ENCODE measurements at regions not wholly inside any gene's neighbourhood (a gene's known extent, or its start where the extent isn't known, plus 50 kb on each side); places are given as distances from the start of the nearest gene placed in this dataset.

GRCh38 chr5:96529559-96529958 lies 96.5 kb upstream of the PCSK1 start:
- TF ChIP-seq POLR2A (IDR thresholded peaks at IDR 0.05) (no peak), EP300 (IDR thresholded peaks at IDR 0.05) (no peak)
- TF ChIP-seq, protein P1, sequence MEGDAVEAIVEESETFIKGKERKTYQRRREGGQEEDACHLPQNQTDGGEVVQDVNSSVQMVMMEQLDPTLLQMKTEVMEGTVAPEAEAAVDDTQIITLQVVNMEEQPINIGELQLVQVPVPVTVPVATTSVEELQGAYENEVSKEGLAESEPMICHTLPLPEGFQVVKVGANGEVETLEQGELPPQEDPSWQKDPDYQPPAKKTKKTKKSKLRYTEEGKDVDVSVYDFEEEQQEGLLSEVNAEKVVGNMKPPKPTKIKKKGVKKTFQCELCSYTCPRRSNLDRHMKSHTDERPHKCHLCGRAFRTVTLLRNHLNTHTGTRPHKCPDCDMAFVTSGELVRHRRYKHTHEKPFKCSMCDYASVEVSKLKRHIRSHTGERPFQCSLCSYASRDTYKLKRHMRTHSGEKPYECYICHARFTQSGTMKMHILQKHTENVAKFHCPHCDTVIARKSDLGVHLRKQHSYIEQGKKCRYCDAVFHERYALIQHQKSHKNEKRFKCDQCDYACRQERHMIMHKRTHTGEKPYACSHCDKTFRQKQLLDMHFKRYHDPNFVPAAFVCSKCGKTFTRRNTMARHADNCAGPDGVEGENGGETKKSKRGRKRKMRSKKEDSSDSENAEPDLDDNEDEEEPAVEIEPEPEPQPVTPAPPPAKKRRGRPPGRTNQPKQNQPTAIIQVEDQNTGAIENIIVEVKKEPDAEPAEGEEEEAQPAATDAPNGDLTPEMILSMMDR (IDR thresholded peaks at IDR 0.05), result no peak

Data from ovary (tissue), 3 donors.